ENCODE measurements at regions not wholly inside any gene's neighbourhood (a gene's known extent, or its start where the extent isn't known, plus 50 kb on each side); places are given as distances from the start of the nearest gene placed in this dataset.
A peak's percentile ranks its signal among the peaks of the same experiment; 100 is the strongest.
"Not testable (repeated sequence)": the region's sequence is repeated elsewhere in the genome, so short reads cannot be mapped to it uniquely, and the experiment has no call there.

DNA sequence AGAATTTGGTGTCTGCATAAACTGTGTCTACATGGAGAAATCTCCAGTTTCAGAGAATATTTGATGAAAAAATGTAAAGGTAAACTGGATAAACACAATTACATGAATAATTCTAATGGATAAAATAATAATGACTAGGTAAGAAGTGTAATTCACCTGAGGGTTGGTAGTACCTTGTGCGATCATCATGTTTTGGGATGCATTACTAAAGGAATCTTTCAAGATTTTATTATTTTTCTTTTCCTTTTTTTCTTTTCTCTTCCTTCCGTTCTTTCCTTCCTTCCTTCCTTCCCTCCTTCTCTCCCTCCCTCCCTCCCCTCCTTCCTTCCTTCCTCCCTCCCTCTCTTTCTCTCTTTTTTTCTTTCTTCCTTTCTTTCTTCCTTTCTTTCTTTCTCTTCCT is 818.7 kb downstream of the LTN1 start:
- H3K27ac Mint-ChIP-seq: no peak overlapping the region
- H3K4me1 ChIP-seq (ENCODE audit: control insufficient read depth, insufficient read depth, low read length): peaks cover 3% of the 10 kb centered on the region
- WGBS, 2 experiments (ENCODE audit: insufficient coverage in 1 of 2, insufficient read length in 1 of 2): 83 to 100% methylated on average over 1 to 2 of the region's 2 CpGs

DNA sequence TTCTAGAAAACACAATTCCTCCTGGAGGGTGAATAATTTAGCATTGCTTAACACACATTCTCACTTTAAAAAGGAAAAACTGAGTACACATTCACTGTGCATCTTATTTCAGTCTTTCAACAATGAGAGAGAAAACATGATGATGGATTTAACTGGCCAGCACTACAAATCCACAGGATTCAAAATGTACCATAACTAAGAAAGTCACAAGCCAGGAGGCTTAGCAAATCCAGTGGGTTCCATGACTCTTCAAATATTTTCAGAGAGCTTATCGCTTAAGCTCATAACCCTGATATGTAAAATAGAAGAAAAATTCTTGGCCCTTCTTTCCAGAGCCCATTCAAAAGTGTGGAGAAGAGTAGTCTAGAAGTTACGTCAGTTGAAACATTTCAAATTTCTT is 820.3 kb downstream of the LTN1 start:
- Histone ChIP-seq H3K9ac (ENCODE audit: extremely low read depth, low read length, poor library complexity, severe bottlenecking) (no peak overlapping the region), H3K9me3 (ENCODE audit: control insufficient read depth, low read length) (no peaks in the 10 kb centered on the region), H3K4me1 (ENCODE audit: control insufficient read depth, insufficient read depth, low read length) (peaks cover 3% of the 10 kb centered on the region), H3K27ac (ENCODE audit: low read depth, low read length) (no peak overlapping the region), H3K4me3 (ENCODE audit: low read length) (no peak overlapping the region), H3K27me3 (ENCODE audit: control insufficient read depth, insufficient read depth, low read length, poor library complexity, severe bottlenecking) (no peaks in the 10 kb centered on the region), H3K36me3 (ENCODE audit: control insufficient read depth, insufficient read depth, low read length) (no peaks in the 10 kb centered on the region)
- Mint-ChIP-seq H3K27me3 (ENCODE audit: insufficient read depth) (no peaks in the 10 kb centered on the region), H3K9me3 (peaks cover 14% of the 10 kb centered on the region), H3K27ac (no peak overlapping the region), H3K36me3 (ENCODE audit: low read depth) (peaks cover 3% of the 10 kb centered on the region), H3K4me3 (no peak overlapping the region), H3K4me1 (peaks cover 7% of the 10 kb centered on the region)
- TF ChIP-seq, protein P1, sequence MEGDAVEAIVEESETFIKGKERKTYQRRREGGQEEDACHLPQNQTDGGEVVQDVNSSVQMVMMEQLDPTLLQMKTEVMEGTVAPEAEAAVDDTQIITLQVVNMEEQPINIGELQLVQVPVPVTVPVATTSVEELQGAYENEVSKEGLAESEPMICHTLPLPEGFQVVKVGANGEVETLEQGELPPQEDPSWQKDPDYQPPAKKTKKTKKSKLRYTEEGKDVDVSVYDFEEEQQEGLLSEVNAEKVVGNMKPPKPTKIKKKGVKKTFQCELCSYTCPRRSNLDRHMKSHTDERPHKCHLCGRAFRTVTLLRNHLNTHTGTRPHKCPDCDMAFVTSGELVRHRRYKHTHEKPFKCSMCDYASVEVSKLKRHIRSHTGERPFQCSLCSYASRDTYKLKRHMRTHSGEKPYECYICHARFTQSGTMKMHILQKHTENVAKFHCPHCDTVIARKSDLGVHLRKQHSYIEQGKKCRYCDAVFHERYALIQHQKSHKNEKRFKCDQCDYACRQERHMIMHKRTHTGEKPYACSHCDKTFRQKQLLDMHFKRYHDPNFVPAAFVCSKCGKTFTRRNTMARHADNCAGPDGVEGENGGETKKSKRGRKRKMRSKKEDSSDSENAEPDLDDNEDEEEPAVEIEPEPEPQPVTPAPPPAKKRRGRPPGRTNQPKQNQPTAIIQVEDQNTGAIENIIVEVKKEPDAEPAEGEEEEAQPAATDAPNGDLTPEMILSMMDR (conservative IDR thresholded peaks at IDR 0.05): no peak
- DNase-seq: no peak
- WGBS, 2 experiments (ENCODE audit: insufficient coverage in 1 of 2, insufficient read length in 1 of 2): 96 to 100% methylated on average over 1 to 2 of the region's 2 CpGs

More for the DNA sequence above, 818.7 kb downstream of the LTN1 start:
- Histone ChIP-seq H3K9me3 (ENCODE audit: control insufficient read depth, low read length) (no peaks in the 10 kb centered on the region), H3K27me3 (ENCODE audit: control insufficient read depth, insufficient read depth, low read length, poor library complexity, severe bottlenecking) (no peaks in the 10 kb centered on the region), H3K4me3 (ENCODE audit: low read length) (no peak overlapping the region), H3K9ac (ENCODE audit: extremely low read depth, low read length, poor library complexity, severe bottlenecking) (no peak overlapping the region), H3K27ac (ENCODE audit: low read depth, low read length) (no peak overlapping the region), H3K36me3 (ENCODE audit: control insufficient read depth, insufficient read depth, low read length) (no peaks in the 10 kb centered on the region)
- Mint-ChIP-seq H3K36me3 (ENCODE audit: low read depth) (no peaks in the 10 kb centered on the region), H3K27me3 (ENCODE audit: insufficient read depth) (no peaks in the 10 kb centered on the region), H3K4me3 (no peak overlapping the region), H3K9me3 (peaks cover 14% of the 10 kb centered on the region), H3K4me1 (peaks cover 6% of the 10 kb centered on the region)
- no peak for DNase-seq
- TF ChIP-seq, protein P1 (conservative IDR thresholded peaks at IDR 0.05): no peak

DNA sequence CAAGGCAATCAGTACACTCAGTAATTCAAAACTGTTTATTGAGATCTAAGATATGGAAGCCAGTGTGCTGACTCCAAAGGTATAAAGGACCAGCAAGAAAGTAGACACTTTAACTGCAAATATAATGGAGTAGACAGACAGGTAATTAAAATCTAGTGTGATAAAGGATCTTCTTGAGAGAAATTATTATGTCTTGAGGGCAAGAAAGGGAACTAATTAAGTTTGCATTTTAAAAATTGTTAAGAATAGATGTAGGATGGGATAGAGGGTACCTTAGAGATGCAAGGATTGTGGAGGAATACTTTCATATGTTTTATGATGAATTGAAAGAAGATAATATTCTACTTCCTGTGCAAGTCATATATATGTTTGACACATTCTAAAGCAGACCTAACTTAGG is 825.3 kb downstream of the LTN1 start:
- TF ChIP-seq, protein P1 (conservative IDR thresholded peaks at IDR 0.05): no peak
- H3K9me3 Mint-ChIP-seq: peaks cover 10% of the 10 kb centered on the region
- H3K4me3 Mint-ChIP-seq: no peak overlapping the region

DNA sequence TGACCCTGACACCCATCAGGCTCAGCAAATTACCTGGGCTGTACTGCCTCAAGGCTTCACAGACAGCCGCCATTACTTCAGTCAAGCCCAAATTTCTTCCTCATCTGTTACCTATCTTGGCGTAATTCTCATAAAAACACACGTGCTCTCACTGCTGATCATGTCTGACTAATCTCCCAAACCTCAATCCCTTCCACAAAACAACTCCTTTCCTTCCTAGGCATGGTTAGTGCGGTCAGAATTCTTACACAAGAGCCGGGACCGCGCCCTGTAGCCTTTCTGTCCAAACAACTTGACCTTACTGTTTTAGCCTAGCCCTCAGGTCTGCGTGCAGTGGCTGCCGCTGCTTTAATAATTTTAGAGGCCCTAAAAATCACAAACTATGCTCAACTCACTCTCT is 828.2 kb downstream of the LTN1 start:
- not testable (repeated sequence) for H3K9ac ChIP-seq (ENCODE audit: extremely low read depth, low read length, poor library complexity, severe bottlenecking); H3K4me1 ChIP-seq (ENCODE audit: control insufficient read depth, insufficient read depth, low read length); H3K36me3 ChIP-seq (ENCODE audit: control insufficient read depth, insufficient read depth, low read length); H3K27me3 Mint-ChIP-seq (ENCODE audit: insufficient read depth); DNase-seq; H3K27ac ChIP-seq (ENCODE audit: low read depth, low read length); H3K9me3 ChIP-seq (ENCODE audit: control insufficient read depth, low read length); H3K27me3 ChIP-seq (ENCODE audit: control insufficient read depth, insufficient read depth, low read length, poor library complexity, severe bottlenecking); H3K4me3 ChIP-seq (ENCODE audit: low read length)
- Mint-ChIP-seq H3K9me3 (peaks cover 17% of the 10 kb centered on the region), H3K36me3 (ENCODE audit: low read depth) (peaks cover 28% of the 10 kb centered on the region), H3K4me3 (peak overlapping the region; percentile 80), H3K4me1 (peaks cover 53% of the 10 kb centered on the region), H3K27ac (peak overlapping the region; percentile 80)
- 86 to 100% methylated on average over 5 to 9 of the region's 9 CpGs for WGBS, 2 experiments (ENCODE audit: insufficient coverage in 1 of 2, insufficient read length in 1 of 2)

More for the DNA sequence above, 825.3 kb downstream of the LTN1 start:
- peak overlapping the region; percentile 46 for H3K4me3 ChIP-seq (ENCODE audit: low read length)
- DNase-seq: no peak
- H3K27me3 ChIP-seq (ENCODE audit: control insufficient read depth, insufficient read depth, low read length, poor library complexity, severe bottlenecking): no peaks in the 10 kb centered on the region
- H3K4me1 Mint-ChIP-seq: peaks cover 46% of the 10 kb centered on the region
- no peak overlapping the region for H3K27ac ChIP-seq (ENCODE audit: low read depth, low read length)
- H3K36me3 Mint-ChIP-seq (ENCODE audit: low read depth): peaks cover 27% of the 10 kb centered on the region
- no peaks in the 10 kb centered on the region for H3K36me3 ChIP-seq (ENCODE audit: control insufficient read depth, insufficient read depth, low read length)
- H3K27ac Mint-ChIP-seq: peak overlapping the region; percentile 80
- no peaks in the 10 kb centered on the region for H3K9me3 ChIP-seq (ENCODE audit: control insufficient read depth, low read length)
- no peaks in the 10 kb centered on the region for H3K27me3 Mint-ChIP-seq (ENCODE audit: insufficient read depth)
- H3K4me1 ChIP-seq (ENCODE audit: control insufficient read depth, insufficient read depth, low read length): peaks cover 8% of the 10 kb centered on the region
- no peak overlapping the region for H3K9ac ChIP-seq (ENCODE audit: extremely low read depth, low read length, poor library complexity, severe bottlenecking)

DNA sequence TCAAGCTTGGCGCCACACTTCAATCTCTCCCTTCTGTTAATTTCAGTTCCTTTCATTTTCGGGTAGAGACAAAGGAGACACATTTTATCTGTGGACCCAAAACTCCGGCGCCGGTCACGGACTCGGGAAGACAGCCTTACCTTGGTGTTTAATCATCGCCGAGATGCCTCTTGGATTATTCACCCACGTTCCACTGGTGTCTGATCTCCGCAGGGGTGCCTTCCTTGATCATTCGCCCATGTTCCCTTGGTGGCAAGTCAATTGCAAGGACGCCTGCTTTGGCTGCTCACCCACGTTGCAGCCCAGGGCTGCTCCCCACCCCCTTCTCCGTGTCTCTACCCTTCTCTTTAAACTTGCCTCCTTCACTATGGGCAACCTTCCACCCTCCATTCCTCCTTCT is 830.6 kb downstream of the LTN1 start:
- H3K4me3 ChIP-seq (ENCODE audit: low read length): peak overlapping the region; percentile 69
- not testable (repeated sequence) for H3K27me3 Mint-ChIP-seq (ENCODE audit: insufficient read depth); H3K27me3 ChIP-seq (ENCODE audit: control insufficient read depth, insufficient read depth, low read length, poor library complexity, severe bottlenecking); H3K36me3 ChIP-seq (ENCODE audit: control insufficient read depth, insufficient read depth, low read length); H3K27ac ChIP-seq (ENCODE audit: low read depth, low read length); H3K4me1 ChIP-seq (ENCODE audit: control insufficient read depth, insufficient read depth, low read length); H3K9me3 ChIP-seq (ENCODE audit: control insufficient read depth, low read length)
- 86 to 94% methylated on average over 11 to 14 of the region's 15 CpGs for WGBS, 2 experiments (ENCODE audit: insufficient coverage in 1 of 2, insufficient read length in 1 of 2)
- peak overlapping the region; percentile 15 for H3K9ac ChIP-seq (ENCODE audit: extremely low read depth, low read length, poor library complexity, severe bottlenecking)
- peak; percentile 48 for DNase-seq
- peaks cover 51% of the 10 kb centered on the region for H3K4me1 Mint-ChIP-seq
- peak overlapping the region; percentile 80 for H3K4me3 Mint-ChIP-seq
- H3K36me3 Mint-ChIP-seq (ENCODE audit: low read depth): peaks cover 42% of the 10 kb centered on the region
- H3K9me3 Mint-ChIP-seq: peaks cover 22% of the 10 kb centered on the region
- peak overlapping the region; percentile 97 for H3K27ac Mint-ChIP-seq

Measured in endodermal cell (in vitro differentiated cells).